DMS153 (cell line): ENCODE measurements at regions not wholly inside any gene's neighbourhood (a gene's known extent, or its start where the extent isn't known, plus 50 kb on each side); places are given as distances from the start of the nearest gene placed in this dataset.
"Not testable (repeated sequence)": the region's sequence is repeated elsewhere in the genome, so short reads cannot be mapped to it uniquely, and the experiment has no call there.

ENCODE experiments used
- DNase-seq: peaks from one replicate; lab custom pipeline; 2025; lab: John Stamatoyannopoulos, UW

- DNase-seq, result no peak
These were observed 465.9 kb upstream of the RASGRP1 start for GRCh38 chr15:39030291-39031070.

GRCh38 chr15:39031596-39031995 lies 467.0 kb upstream of the RASGRP1 start:
- no peak for DNase-seq

GRCh38 chr15:39034816-39035215 lies 470.2 kb upstream of the RASGRP1 start:
- no peak for DNase-seq

GRCh38 chr15:39037611-39038010 lies 473.0 kb upstream of the RASGRP1 start:
- not testable (repeated sequence) for DNase-seq

- DNase-seq, result no peak
These were observed 476.2 kb upstream of the RASGRP1 start for GRCh38 chr15:39040861-39041260.

GRCh38 chr15:39041979-39042495 lies 477.4 kb upstream of the RASGRP1 start:
- DNase-seq, result no peak

- DNase-seq, result no peak
These were observed 487.2 kb upstream of the RASGRP1 start for GRCh38 chr15:39051626-39052322.

- no peak for DNase-seq
These were observed 487.7 kb upstream of the RASGRP1 start for GRCh38 chr15:39052323-39052705.

GRCh38 chr15:39053480-39053879 lies 488.9 kb upstream of the RASGRP1 start:
- no peak for DNase-seq

- peak; percentile 2 for DNase-seq
These were observed 489.6 kb upstream of the RASGRP1 start for GRCh38 chr15:39054128-39054732.

- DNase-seq, result no peak
These were observed 491.7 kb upstream of the RASGRP1 start for GRCh38 chr15:39056357-39056756.

- DNase-seq, result no peak
These were observed 493.9 kb upstream of the RASGRP1 start for GRCh38 chr15:39058351-39059131.

- DNase-seq, result no peak
These were observed 495.3 kb upstream of the RASGRP1 start for GRCh38 chr15:39059917-39060316.

- DNase-seq, result no peak
These were observed 497.4 kb upstream of the RASGRP1 start for GRCh38 chr15:39061952-39062464.

GRCh38 chr15:39066677-39067076 lies 502.1 kb upstream of the RASGRP1 start:
- no peak for DNase-seq

- no peak for DNase-seq
These were observed 506.4 kb upstream of the THBS1 start for GRCh38 chr15:39074341-39074985.

- DNase-seq, result no peak
These were observed 505.6 kb upstream of the THBS1 start for GRCh38 chr15:39075311-39075710.

GRCh38 chr15:39075756-39076341 lies 505.0 kb upstream of the THBS1 start:
- no peak for DNase-seq

- no peak for DNase-seq
These were observed 502.9 kb upstream of the THBS1 start for GRCh38 chr15:39078026-39078425.

GRCh38 chr15:39079296-39079847 lies 501.5 kb upstream of the THBS1 start:
- no peak for DNase-seq

- no peak for DNase-seq
These were observed 497.7 kb upstream of the THBS1 start for GRCh38 chr15:39083213-39083612.
